ENCODE measurements at regions not wholly inside any gene's neighbourhood (a gene's known extent, or its start where the extent isn't known, plus 50 kb on each side); places are given as distances from the start of the nearest gene placed in this dataset.

DNA sequence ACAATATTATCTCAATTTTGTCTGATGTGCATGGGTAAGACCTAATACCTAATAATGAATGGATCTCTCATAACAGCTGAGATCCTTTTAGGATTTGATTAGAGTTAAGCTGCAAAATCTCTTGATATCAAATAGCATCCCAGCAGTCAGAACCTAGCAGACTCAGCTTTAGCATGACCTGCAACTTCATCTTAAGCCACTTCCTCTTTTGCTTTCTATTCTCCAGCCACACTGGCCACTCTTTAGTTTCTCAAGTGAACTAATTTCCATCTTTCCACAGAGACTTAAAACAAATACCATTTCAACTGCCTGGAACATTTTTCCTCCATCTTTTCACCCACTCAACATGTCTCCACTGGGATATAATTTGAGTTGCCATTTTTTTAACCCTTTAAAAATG is 1251.6 kb upstream of the ZEB2 start:
- no peaks in the 10 kb centered on the region for H3K4me1 ChIP-seq (replicated peaks; ENCODE audit: insufficient read depth)
- POLR2A ChIA-PET (ENCODE audit: unreplicated experiment) = no interaction called here
- no peak overlapping the region for H3K27ac ChIP-seq
- no peaks in the 10 kb centered on the region for H3K36me3 ChIP-seq (ENCODE audit: low read depth)
- no peak overlapping the region for H3K4me2 ChIP-seq
- H3K9me2 ChIP-seq (ENCODE audit: insufficient read depth) = no peaks in the 10 kb centered on the region
- TF ChIP-seq, protein P1, sequence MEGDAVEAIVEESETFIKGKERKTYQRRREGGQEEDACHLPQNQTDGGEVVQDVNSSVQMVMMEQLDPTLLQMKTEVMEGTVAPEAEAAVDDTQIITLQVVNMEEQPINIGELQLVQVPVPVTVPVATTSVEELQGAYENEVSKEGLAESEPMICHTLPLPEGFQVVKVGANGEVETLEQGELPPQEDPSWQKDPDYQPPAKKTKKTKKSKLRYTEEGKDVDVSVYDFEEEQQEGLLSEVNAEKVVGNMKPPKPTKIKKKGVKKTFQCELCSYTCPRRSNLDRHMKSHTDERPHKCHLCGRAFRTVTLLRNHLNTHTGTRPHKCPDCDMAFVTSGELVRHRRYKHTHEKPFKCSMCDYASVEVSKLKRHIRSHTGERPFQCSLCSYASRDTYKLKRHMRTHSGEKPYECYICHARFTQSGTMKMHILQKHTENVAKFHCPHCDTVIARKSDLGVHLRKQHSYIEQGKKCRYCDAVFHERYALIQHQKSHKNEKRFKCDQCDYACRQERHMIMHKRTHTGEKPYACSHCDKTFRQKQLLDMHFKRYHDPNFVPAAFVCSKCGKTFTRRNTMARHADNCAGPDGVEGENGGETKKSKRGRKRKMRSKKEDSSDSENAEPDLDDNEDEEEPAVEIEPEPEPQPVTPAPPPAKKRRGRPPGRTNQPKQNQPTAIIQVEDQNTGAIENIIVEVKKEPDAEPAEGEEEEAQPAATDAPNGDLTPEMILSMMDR (conservative IDR thresholded peaks at IDR 0.05) = no peak
- no peak for TF ChIP-seq EZH2 (IDR thresholded peaks at IDR 0.05; ENCODE audit: low read depth)
- CTCF ChIA-PET = no interaction called here
- intact Hi-C loops (cut with micrococcal nuclease; ENCODE audit: unreplicated experiment) = no loop called here
- DNase-seq = no peak
- H2AFZ ChIP-seq = no peak overlapping the region
- no peak overlapping the region for H3K4me3 ChIP-seq
- H3F3A ChIP-seq (ENCODE audit: insufficient read depth, low read depth) = no peaks in the 10 kb centered on the region
- no TSS peak for BruUV-seq (replicated peaks)
- no peaks in the 10 kb centered on the region for H4K20me1 ChIP-seq (ENCODE audit: insufficient read depth)
- H3K79me2 ChIP-seq (ENCODE audit: low read depth) = no peaks in the 10 kb centered on the region
- H3K27me3 ChIP-seq (ENCODE audit: insufficient read depth, low read depth) = no peaks in the 10 kb centered on the region
- H3K9me3 ChIP-seq (ENCODE audit: insufficient read depth, low read depth) = no peaks in the 10 kb centered on the region; the same call in 1 of the 2 replicates

DNA sequence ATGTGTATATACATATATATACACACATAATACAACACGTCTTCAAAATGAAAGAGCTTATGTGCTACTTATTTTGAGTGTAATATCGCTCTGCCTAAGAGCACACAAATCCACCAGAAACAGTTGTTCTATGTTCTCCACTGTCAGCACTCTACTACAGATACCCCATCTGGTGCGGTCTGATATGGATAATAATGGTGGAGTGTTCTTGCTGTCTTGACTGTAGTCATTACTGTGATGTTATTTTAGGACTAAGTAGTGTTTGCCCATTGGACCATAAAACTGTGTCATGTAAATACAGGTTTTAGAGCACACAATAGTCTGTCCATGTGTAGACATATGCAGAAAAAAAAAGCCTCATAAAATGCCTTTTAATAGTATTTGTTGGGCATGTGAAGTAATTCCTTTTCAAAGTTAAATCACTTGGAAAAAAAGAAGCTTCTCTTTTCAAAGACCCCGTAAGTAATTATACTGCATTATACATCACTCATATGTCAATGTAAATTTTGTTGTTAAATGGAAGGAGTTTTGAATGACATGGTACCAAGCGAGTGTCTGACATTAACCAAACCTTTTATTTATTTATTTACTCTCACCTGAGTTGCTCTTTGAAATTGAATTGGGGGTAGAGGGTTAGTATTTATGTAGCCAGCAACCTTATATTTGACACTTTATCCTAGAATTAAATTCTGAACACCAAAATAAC is 1249.2 kb upstream of the ZEB2 start:
- Histone ChIP-seq H3K9me3 (ENCODE audit: insufficient read depth, low read depth) (no peaks in the 10 kb centered on the region; the same call in 1 of the 2 replicates), H3K4me2 (no peak overlapping the region), H3K9me2 (ENCODE audit: insufficient read depth) (no peaks in the 10 kb centered on the region), H3K4me1 (replicated peaks; ENCODE audit: insufficient read depth) (no peaks in the 10 kb centered on the region), H3K79me2 (ENCODE audit: low read depth) (no peaks in the 10 kb centered on the region), H3F3A (ENCODE audit: insufficient read depth, low read depth) (no peaks in the 10 kb centered on the region), H3K4me3 (no peak overlapping the region), H3K27ac (no peak overlapping the region), H2AFZ (no peak overlapping the region), H4K20me1 (ENCODE audit: insufficient read depth) (no peaks in the 10 kb centered on the region), H3K27me3 (ENCODE audit: insufficient read depth, low read depth) (no peaks in the 10 kb centered on the region), H3K36me3 (ENCODE audit: low read depth) (no peaks in the 10 kb centered on the region)
- intact Hi-C loops (cut with micrococcal nuclease; ENCODE audit: unreplicated experiment) = no loop called here
- BruUV-seq (replicated peaks) = no TSS peak
- TF ChIP-seq, protein P1 (conservative IDR thresholded peaks at IDR 0.05) = no peak
- TF ChIP-seq EZH2 (IDR thresholded peaks at IDR 0.05; ENCODE audit: low read depth) = no peak
- no peak for DNase-seq
- CTCF ChIA-PET = no interaction called here
- POLR2A ChIA-PET (ENCODE audit: unreplicated experiment) = no interaction called here

DNA sequence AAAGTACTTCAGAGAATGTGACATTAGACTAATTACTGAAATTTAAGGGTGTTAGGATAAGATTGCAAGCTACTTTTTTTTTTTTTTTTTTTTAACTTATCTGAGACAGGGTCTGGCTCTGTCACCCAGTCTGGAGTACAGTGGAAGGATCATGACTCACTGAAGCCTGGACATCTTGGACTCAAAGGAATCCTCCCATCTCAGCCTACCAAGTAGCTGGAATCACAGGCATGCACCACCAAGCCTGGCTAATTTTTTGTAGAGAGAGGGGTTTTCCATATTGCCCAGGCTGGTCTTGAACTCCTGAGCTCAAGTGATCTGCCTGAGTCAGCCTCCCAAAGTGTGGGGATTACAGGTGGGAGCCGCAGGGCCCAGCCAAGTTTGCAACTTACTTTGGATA is 1246.0 kb upstream of the ZEB2 start:
- no peaks in the 10 kb centered on the region for H3K9me2 ChIP-seq (ENCODE audit: insufficient read depth)
- TF ChIP-seq, protein P1 (conservative IDR thresholded peaks at IDR 0.05) = no peak
- no peak for TF ChIP-seq EZH2 (IDR thresholded peaks at IDR 0.05; ENCODE audit: low read depth)
- ChIA-PET POLR2A (ENCODE audit: unreplicated experiment) (no interaction called here), CTCF (no interaction called here)
- H2AFZ ChIP-seq = no peak overlapping the region
- H4K20me1 ChIP-seq (ENCODE audit: insufficient read depth) = no peaks in the 10 kb centered on the region
- BruUV-seq (replicated peaks) = no TSS peak
- no peaks in the 10 kb centered on the region; the same call in 1 of the 2 replicates for H3K9me3 ChIP-seq (ENCODE audit: insufficient read depth, low read depth)
- H3K4me1 ChIP-seq (replicated peaks; ENCODE audit: insufficient read depth) = no peaks in the 10 kb centered on the region
- no peak overlapping the region for H3K27ac ChIP-seq
- no peak for DNase-seq
- no peak overlapping the region for H3K4me3 ChIP-seq
- intact Hi-C loops (cut with micrococcal nuclease; ENCODE audit: unreplicated experiment) = no loop called here
- H3K36me3 ChIP-seq (ENCODE audit: low read depth) = no peaks in the 10 kb centered on the region
- no peaks in the 10 kb centered on the region for H3F3A ChIP-seq (ENCODE audit: insufficient read depth, low read depth)
- H3K79me2 ChIP-seq (ENCODE audit: low read depth) = no peaks in the 10 kb centered on the region
- no peaks in the 10 kb centered on the region for H3K27me3 ChIP-seq (ENCODE audit: insufficient read depth, low read depth)
- no peak overlapping the region for H3K4me2 ChIP-seq
